Posterior cingulate gyrus (tissue), 11 donors: ENCODE measurements at regions not wholly inside any gene's neighbourhood (a gene's known extent, or its start where the extent isn't known, plus 50 kb on each side); places are given as distances from the start of the nearest gene placed in this dataset.

Experiments used
- DNase-seq, 10 donors: peaks; one replicate each; pipeline versions ENCODE4 v3.0.0 to v3.0.0-alpha.2; 2020 to 2021; ENCODE audit warnings: mixed read lengths in 3 of 10
- intact Hi-C: fragments of 100-400 bp; cut with DNase I; formaldehyde crosslinking; loops from one replicate; pipeline ENCODE4 v1.15.1; 2023

DNA sequence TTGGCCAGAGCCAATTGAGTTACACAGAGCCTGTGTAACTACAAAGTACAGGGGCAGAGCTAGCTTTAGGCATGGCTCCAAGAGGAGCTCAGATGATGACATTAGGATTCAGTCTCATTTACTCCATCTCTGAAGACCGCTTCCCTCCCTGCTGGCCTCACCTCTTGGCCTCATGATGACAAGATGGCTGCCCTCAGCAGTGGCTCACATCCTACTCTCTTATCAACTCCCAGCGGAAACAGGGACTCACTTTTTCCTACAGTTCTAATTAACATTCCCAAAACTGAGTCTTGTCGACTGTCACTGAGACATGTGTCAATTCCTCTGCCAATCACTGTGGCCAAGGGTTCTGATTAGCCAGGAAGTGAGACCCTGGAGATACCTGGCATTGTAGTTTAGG is 59.4 kb upstream of the ECE1 start:
- intact Hi-C loops, result loop anchor here (10.0 kb wide), 1 partner anchor 305 kb away; no protein-coding TSS in a partner anchor
- DNase-seq, result no peak

DNA sequence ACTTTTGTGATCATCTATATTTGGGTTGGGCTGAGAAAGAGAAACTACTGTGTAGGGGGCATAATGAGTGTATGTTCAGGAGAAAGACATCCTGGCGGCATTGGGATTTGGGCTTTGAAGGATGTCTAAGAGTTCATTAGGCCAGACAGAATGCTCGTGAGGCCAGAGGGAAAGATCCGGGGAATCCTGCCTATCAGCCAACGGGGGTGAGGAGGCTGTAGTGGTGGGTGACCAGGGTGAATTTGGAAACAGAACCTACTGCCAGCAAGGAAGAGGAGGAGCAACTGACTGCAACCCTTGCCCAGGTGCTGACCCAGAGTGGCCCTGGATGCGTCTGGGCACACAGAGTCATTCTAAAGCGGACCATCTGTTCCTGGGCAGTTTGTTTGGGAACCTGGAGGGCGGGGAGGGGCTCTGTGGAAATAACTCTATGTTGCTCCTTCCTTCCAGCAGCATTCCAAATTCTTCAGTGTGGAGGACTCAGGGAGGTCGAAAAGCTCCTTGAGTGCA is 56.9 kb upstream of the ECE1 start:
- intact Hi-C loops, result loop anchor here (10.0 kb wide), 1 partner anchor 308 kb away; no protein-coding TSS in a partner anchor
- no peak for DNase-seq

DNA sequence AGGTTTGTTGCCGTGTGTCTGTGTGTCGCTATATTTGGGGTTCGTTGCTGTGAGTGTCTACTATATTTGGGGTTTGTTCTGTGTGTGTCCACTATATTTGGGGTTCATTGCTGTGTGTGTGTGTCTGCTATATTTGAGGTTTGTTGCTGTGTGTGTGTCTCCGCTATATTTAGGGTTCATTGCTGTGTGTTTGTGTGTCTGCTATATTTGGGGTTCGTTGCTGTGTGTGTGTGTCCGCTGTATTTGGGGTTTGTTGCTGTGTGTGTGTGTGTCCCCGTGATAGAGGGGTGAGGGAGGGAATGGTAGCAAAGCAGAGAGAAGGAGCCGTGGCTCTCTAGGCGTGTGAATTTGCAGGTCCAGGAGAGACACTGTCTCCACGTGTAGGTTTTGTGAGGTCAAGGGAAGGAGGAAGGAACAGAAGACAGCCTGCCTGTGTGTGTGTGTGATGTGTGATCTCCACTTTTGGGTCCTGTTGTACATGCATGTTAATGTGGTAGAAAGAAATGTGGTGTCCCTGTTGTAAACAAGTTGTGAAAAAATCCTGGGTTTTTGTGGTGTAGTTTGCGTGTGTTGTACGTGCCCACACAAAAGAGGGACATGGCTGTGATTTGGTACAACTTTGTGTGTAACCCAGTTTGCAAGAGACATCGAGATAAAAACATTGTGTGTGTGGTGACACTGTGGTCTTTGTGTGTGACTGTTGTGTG is 56.3 kb upstream of the ECE1 start:
- DNase-seq, result no peak
- intact Hi-C loops, result loop anchor here (10.0 kb wide), 1 partner anchor 308 kb away; no protein-coding TSS in a partner anchor

DNA sequence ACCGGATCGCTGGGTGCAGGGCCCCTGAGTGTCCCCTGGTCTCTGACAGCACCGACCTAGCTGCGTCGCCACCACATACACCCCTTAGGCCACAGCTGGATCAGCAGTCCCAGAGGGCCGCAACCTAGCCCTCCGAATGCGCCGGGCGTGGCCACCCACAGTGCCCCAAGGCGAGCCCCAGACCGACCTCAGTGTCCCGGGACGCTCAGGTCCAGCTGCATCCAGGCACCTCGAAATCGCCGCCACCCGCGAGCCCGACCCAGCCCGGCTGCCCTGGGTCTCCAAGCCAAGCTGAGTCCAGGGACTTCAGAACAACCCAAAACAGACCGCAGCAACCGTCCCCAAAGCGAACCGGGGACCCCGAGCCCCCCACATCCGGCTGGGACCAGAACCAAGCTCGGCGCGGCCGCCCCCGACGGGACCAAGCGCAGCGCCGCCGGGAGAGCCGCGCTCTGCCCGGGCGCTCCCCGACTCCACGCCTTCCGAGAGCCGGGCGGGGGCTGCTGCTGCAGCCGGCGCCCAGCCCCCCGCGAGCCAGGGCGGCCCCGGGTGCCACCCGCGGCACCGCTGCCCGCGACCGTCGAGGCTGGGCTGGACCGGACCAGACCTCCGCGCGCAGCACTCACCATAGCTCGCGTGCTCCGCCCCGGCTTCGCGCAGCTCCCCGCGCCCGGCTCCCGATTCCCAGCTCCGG is 54.6 kb upstream of the ECE1 start:
- intact Hi-C loops, result loop anchor here (10.0 kb wide), 1 partner anchor 310 kb away; no protein-coding TSS in a partner anchor
- DNase-seq, result peak in 1 of 10 donors; percentile 37

DNA sequence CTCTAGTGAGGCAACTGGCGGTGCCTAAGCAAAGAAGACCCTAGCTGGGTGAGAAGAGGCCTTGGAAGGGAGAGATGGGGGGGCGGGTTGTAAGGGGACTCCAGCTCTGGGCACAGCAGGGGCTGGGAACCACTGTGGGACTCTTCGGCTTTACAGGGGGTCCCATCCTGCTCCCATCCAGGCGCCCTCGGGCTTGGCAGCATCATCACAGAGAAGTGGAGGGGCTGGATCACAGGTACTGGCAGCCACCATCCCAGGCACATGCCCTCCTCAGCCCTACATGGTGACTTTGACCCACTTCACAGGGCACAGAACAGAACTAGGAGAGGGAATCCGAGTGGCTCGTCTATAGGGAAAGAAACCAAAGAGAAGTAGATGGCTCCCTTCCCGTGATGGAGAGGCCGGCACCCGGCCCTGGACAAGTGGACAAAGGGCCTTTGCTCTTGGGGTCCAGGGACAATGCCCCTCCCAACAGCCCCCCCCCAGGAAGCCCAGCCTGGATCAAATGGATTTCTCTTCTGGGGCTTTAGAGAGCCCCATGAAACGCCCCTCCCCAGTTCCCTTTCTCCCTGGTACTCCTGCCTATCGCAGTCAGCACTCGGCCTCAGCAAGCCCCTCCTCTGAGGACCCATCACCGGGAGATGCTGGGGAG is 54.0 kb upstream of the ECE1 start:
- intact Hi-C loops, result loop anchor here (10.0 kb wide), 1 partner anchor 311 kb away; no protein-coding TSS in a partner anchor
- peak in 2 of 10 donors; percentile 31 to 43 for DNase-seq

DNA sequence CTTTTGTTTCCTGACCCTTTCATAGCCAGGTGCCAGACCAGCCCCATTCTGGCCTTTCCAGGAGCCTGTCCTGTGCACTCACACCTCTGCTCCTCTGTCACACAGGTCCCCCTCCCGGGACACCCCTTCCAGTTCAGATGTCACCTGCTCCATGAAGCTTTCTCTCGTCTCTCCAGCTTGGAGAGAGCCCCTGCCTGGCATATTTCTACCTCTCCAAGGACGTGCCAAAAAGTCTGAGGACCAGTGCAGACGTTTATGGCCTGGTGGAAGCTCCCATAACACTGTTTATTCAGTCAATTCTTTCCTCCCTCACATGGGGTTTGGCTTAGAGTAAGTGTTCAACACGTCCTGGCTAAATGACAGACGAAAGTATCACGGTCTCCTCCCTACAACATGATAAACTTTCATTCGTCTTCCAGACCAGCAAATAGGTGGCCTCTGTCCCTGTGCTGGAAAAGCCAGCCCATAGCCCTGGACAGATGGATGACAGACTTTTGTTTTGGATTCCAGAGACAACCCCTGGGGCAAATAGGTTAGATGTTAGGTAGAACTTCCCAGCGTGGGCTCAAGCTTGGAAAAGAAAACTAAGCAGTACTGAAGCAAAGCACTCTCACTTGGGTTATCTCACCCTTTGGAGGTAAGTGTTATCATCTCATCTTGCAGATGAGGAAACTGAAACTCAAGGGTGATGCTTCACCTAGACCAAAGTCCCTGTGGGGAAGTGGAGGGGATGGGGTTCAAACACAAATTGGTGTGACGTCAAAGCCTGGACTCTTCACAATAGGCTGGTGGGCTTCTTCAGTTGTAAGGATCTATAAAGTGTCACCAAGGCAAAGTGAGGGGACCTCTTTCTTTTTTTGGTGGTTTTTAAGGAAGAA is 52.9 kb upstream of the ECE1 start:
- intact Hi-C loops, result loop anchor here (10.0 kb wide), 1 partner anchor 312 kb away; no protein-coding TSS in a partner anchor
- DNase-seq, result no peak

DNA sequence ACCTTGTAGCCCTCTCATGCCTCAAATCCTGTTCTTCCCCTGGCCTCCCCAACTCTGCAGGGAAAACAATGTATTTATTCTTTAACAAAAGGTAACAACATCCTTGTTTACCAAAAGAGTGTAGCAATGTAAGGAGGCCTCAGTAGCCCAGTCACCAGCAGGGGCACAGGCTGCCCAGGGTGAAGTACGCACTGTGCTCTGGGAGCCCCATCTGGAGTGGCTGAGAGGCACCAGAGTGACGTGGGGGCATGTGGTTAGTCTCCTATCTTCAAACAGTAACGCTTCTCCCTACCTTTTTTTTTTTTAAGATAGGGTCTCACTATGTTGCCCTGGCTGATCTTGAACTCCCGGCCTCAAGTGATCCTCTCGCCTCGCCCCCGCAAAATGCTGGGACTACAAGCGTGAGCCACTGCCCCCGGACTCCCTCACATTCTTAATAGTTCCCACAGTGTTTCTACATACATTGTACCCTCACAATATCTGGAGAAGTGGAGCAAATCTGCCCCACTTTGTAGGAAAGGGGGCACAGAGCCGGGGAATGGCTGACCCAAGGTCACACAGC is 51.3 kb upstream of the ECE1 start:
- DNase-seq, result no peak
- intact Hi-C loops, result loop anchor here (10.0 kb wide), 1 partner anchor 313 kb away; no protein-coding TSS in a partner anchor

DNA sequence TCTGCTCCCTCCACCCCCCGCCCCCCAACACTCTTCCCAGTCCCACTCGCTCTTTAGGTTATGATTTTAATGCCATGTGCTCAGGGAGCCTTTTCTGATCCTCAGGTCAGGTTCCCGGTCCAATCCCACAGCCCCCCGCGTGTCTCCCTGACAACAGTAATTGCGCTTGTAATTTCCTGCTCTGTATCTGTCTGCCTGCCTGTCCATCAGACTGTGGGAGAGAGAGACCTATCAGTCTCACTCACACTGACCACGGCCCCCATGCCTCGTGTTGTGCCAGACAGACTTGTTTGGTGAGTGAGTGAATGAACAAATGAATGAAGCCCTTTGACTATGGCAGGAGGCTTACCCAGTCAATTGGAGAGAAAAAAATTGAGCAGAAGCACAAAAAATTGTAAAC is 50.8 kb upstream of the ECE1 start:
- intact Hi-C loops, result loop anchor here (10.0 kb wide), 1 partner anchor 314 kb away; no protein-coding TSS in a partner anchor

DNA sequence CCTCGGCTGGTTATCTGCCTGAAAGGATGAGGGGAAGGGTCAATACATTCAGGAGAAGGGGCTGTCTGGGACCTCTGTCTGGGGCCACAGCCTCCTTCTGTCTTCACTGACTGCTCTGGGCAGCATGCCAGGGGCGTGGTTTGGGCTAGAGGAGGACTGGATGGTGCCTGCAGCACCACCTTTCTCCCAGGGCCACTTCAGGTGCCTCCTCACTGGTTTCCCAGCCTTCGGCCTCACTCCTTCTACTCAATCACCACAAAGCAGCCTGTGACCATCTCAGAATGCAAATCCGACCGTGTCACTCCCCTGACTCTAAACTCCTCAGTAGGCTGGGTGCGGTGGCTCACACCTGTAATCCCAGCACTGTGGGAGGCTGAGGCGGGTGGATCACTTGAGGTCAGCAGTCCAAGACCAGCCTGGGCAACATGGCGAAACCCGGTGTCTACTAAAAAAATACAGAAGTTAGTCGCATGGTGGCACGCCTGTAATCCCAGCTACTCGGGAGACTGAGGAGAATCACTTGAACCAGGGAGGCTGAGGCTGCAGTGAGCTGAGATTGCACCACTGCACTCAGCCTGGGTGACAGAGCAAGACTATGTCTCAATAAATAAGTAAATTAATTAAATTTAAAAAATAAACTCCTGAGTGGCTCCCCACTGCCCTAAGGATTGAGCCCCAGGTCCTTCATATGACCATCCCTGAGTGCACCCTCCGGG is 50.1 kb upstream of the ECE1 start:
- intact Hi-C loops, result loop anchor here (10.0 kb wide), 1 partner anchor 314 kb away; no protein-coding TSS in a partner anchor
- no peak for DNase-seq

More for the DNA sequence above, 50.8 kb upstream of the ECE1 start:
- no peak for DNase-seq
